ENCODE measurements at regions not wholly inside any gene's neighbourhood (a gene's known extent, or its start where the extent isn't known, plus 50 kb on each side); places are given as distances from the start of the nearest gene placed in this dataset.

- Histone ChIP-seq H3K4me3 (ENCODE audit: low read length) (no peak overlapping the region), H3K9me2 (ENCODE audit: insufficient read depth, low read length) (no peaks in the 10 kb centered on the region), H3K9me3 (ENCODE audit: low read length) (no peaks in the 10 kb centered on the region), H2AFZ (ENCODE audit: low read depth, low read length) (no peak overlapping the region), H4K20me1 (ENCODE audit: insufficient read depth) (no peaks in the 10 kb centered on the region), H3K27ac (ENCODE audit: low read length) (no peak overlapping the region), H3K4me2 (ENCODE audit: low read length) (no peak overlapping the region), H3K9ac (ENCODE audit: low read length) (no peak overlapping the region), H3F3A (ENCODE audit: insufficient read depth, low read length, poor library complexity, severe bottlenecking) (no peaks in the 10 kb centered on the region), H3K79me2 (replicated peaks; ENCODE audit: insufficient read depth, low read length) (no peaks in the 10 kb centered on the region), H3K36me3 (ENCODE audit: insufficient read depth, low read length) (no peaks in the 10 kb centered on the region), H3K27me3 (ENCODE audit: insufficient read depth, low read depth, low read length) (no peaks in the 10 kb centered on the region)
- TF ChIP-seq RAD21 (conservative IDR thresholded peaks at IDR 0.05) (no peak), MXI1 (conservative IDR thresholded peaks at IDR 0.05; ENCODE audit: poor library complexity, severe bottlenecking) (no peak), EP300 (conservative IDR thresholded peaks at IDR 0.05; ENCODE audit: poor library complexity, severe bottlenecking) (no peak), POLR2AphosphoS5 (IDR thresholded peaks at IDR 0.05) (no peak), CTCF (IDR thresholded peaks at IDR 0.05; ENCODE audit: poor library complexity, severe bottlenecking) (no peak), EZH2 (IDR thresholded peaks at IDR 0.05; ENCODE audit: borderline replicate concordance, insufficient read depth, low read length, poor library complexity, severe bottlenecking) (no peak), REST (IDR thresholded peaks at IDR 0.05; ENCODE audit: borderline replicate concordance) (no peak), SMC3 (conservative IDR thresholded peaks at IDR 0.05; ENCODE audit: poor library complexity) (no peak), TAF1 (IDR thresholded peaks at IDR 0.05; ENCODE audit: low read depth) (no peak)
Observed at GRCh38 chr2:236508466-236508865, 61.2 kb upstream of the ACKR3 start.

- no peaks in the 10 kb centered on the region for H3K27me3 ChIP-seq (ENCODE audit: insufficient read depth, low read depth, low read length)
- no peaks in the 10 kb centered on the region for H4K20me1 ChIP-seq (ENCODE audit: insufficient read depth)
- no peak overlapping the region for H3K27ac ChIP-seq (ENCODE audit: low read length)
- no peaks in the 10 kb centered on the region for H3K36me3 ChIP-seq (ENCODE audit: insufficient read depth, low read length)
- no peaks in the 10 kb centered on the region for H3F3A ChIP-seq (ENCODE audit: insufficient read depth, low read length, poor library complexity, severe bottlenecking)
- no peak overlapping the region for H2AFZ ChIP-seq (ENCODE audit: low read depth, low read length)
- no peaks in the 10 kb centered on the region for H3K9me3 ChIP-seq (ENCODE audit: low read length)
- H3K9ac ChIP-seq (ENCODE audit: low read length) = no peak overlapping the region
- no peak overlapping the region for H3K4me2 ChIP-seq (ENCODE audit: low read length)
- H3K9me2 ChIP-seq (ENCODE audit: insufficient read depth, low read length) = no peaks in the 10 kb centered on the region
- no peaks in the 10 kb centered on the region for H3K79me2 ChIP-seq (replicated peaks; ENCODE audit: insufficient read depth, low read length)
- TF ChIP-seq TAF1 (IDR thresholded peaks at IDR 0.05; ENCODE audit: low read depth) = no peak
- TF ChIP-seq RAD21 (conservative IDR thresholded peaks at IDR 0.05) = no peak
- no peak for TF ChIP-seq SMC3 (conservative IDR thresholded peaks at IDR 0.05; ENCODE audit: poor library complexity)
- TF ChIP-seq MXI1 (conservative IDR thresholded peaks at IDR 0.05; ENCODE audit: poor library complexity, severe bottlenecking) = no peak
- no peak for TF ChIP-seq CTCF (IDR thresholded peaks at IDR 0.05; ENCODE audit: poor library complexity, severe bottlenecking)
- no peak for TF ChIP-seq EP300 (conservative IDR thresholded peaks at IDR 0.05; ENCODE audit: poor library complexity, severe bottlenecking)
- TF ChIP-seq EZH2 (IDR thresholded peaks at IDR 0.05; ENCODE audit: borderline replicate concordance, insufficient read depth, low read length, poor library complexity, severe bottlenecking) = no peak
- TF ChIP-seq POLR2AphosphoS5 (IDR thresholded peaks at IDR 0.05) = no peak
- no peak for TF ChIP-seq REST (IDR thresholded peaks at IDR 0.05; ENCODE audit: borderline replicate concordance)
- no peak overlapping the region for H3K4me3 ChIP-seq (ENCODE audit: low read length)
Observed at GRCh38 chr2:236510034-236510433, 59.6 kb upstream of the ACKR3 start.

Data from neural cell (in vitro differentiated cells).